ENCODE measurements at regions not wholly inside any gene's neighbourhood (a gene's known extent, or its start where the extent isn't known, plus 50 kb on each side); places are given as distances from the start of the nearest gene placed in this dataset.

- DNase-seq: no peak
- Mint-ChIP-seq H3K9me3 (peaks cover 31% of the 10 kb centered on the region), H3K27ac (no peak overlapping the region), H3K4me3 (no peak overlapping the region), H3K27me3 (no peaks in the 10 kb centered on the region), H3K4me1 (peaks cover 13% of the 10 kb centered on the region), H3K36me3 (ENCODE audit: low read depth) (peaks cover 57% of the 10 kb centered on the region)
- POLR2A ChIA-PET: no interaction called here
- CTCF ChIA-PET: no interaction called here
Observed at GRCh38 chr4:123042095-123042494, 119.7 kb upstream of the NUDT6 start.

- Mint-ChIP-seq H3K27me3 (no peaks in the 10 kb centered on the region), H3K9me3 (peaks cover 37% of the 10 kb centered on the region), H3K36me3 (ENCODE audit: low read depth) (peaks cover 64% of the 10 kb centered on the region), H3K4me3 (no peak overlapping the region), H3K4me1 (peaks cover 11% of the 10 kb centered on the region), H3K27ac (no peak overlapping the region)
- no peak for DNase-seq
- ChIA-PET CTCF (interaction anchor here (0.7 kb wide), 1 partner anchor 9 kb away, joined by 3 read pairs; no protein-coding TSS in a partner anchor), POLR2A (no interaction called here)
Observed at GRCh38 chr4:123043013-123043412, 120.6 kb upstream of the NUDT6 start.

GRCh38 chr4:123043793-123044425 lies 121.5 kb upstream of the NUDT6 start:
- Mint-ChIP-seq H3K4me1 (peaks cover 8% of the 10 kb centered on the region), H3K9me3 (peaks cover 42% of the 10 kb centered on the region), H3K4me3 (no peak overlapping the region), H3K27me3 (no peaks in the 10 kb centered on the region), H3K36me3 (ENCODE audit: low read depth) (peaks cover 66% of the 10 kb centered on the region), H3K27ac (no peak overlapping the region)
- POLR2A ChIA-PET: interaction anchor here (1.0 kb wide), 1 partner anchor 13 kb away, joined by 3 read pairs; no protein-coding TSS in a partner anchor
- CTCF ChIA-PET: no interaction called here
- DNase-seq: no peak

- peaks cover 56% of the 10 kb centered on the region for H3K9me3 Mint-ChIP-seq
- no peak overlapping the region for H3K27ac Mint-ChIP-seq
- DNase-seq: no peak
- no peak overlapping the region for H3K4me3 Mint-ChIP-seq
- H3K4me1 Mint-ChIP-seq: peaks cover 8% of the 10 kb centered on the region
- H3K27me3 Mint-ChIP-seq: no peaks in the 10 kb centered on the region
- CTCF ChIA-PET: no interaction called here
- peaks cover 68% of the 10 kb centered on the region for H3K36me3 Mint-ChIP-seq (ENCODE audit: low read depth)
- POLR2A ChIA-PET: no interaction called here
Observed at GRCh38 chr4:123046096-123046495, 123.7 kb upstream of the NUDT6 start.

GRCh38 chr4:123050018-123050417 lies 127.6 kb upstream of the NUDT6 start:
- no peaks in the 10 kb centered on the region for H3K4me1 Mint-ChIP-seq
- POLR2A ChIA-PET: no interaction called here
- H3K4me3 Mint-ChIP-seq: no peak overlapping the region
- peaks cover 46% of the 10 kb centered on the region for H3K9me3 Mint-ChIP-seq
- peaks cover 67% of the 10 kb centered on the region for H3K36me3 Mint-ChIP-seq (ENCODE audit: low read depth)
- H3K27me3 Mint-ChIP-seq: no peaks in the 10 kb centered on the region
- no peak for DNase-seq
- CTCF ChIA-PET: no interaction called here
- H3K27ac Mint-ChIP-seq: no peak overlapping the region

GRCh38 chr4:123052007-123052406 lies 129.6 kb upstream of the NUDT6 start:
- H3K27me3 Mint-ChIP-seq: no peaks in the 10 kb centered on the region
- H3K4me3 Mint-ChIP-seq: no peak overlapping the region
- peaks cover 62% of the 10 kb centered on the region for H3K36me3 Mint-ChIP-seq (ENCODE audit: low read depth)
- CTCF ChIA-PET: interaction anchor here (0.6 kb wide), 1 partner anchor 9 kb away, joined by 3 read pairs; no protein-coding TSS in a partner anchor
- POLR2A ChIA-PET: no interaction called here
- DNase-seq: no peak
- H3K27ac Mint-ChIP-seq: no peak overlapping the region
- H3K9me3 Mint-ChIP-seq: peaks cover 37% of the 10 kb centered on the region
- H3K4me1 Mint-ChIP-seq: no peaks in the 10 kb centered on the region

GRCh38 chr4:123055943-123056342 lies 133.5 kb upstream of the NUDT6 start:
- H3K27me3 Mint-ChIP-seq: no peaks in the 10 kb centered on the region
- peaks cover 20% of the 10 kb centered on the region for H3K9me3 Mint-ChIP-seq
- H3K4me3 Mint-ChIP-seq: no peak overlapping the region
- no peaks in the 10 kb centered on the region for H3K4me1 Mint-ChIP-seq
- DNase-seq: no peak
- peaks cover 60% of the 10 kb centered on the region for H3K36me3 Mint-ChIP-seq (ENCODE audit: low read depth)
- ChIA-PET CTCF (no interaction called here), POLR2A (no interaction called here)
- H3K27ac Mint-ChIP-seq: no peak overlapping the region

GRCh38 chr4:123060039-123060770 lies 137.8 kb upstream of the NUDT6 start:
- ChIA-PET CTCF (no interaction called here), POLR2A (no interaction called here)
- Mint-ChIP-seq H3K36me3 (ENCODE audit: low read depth) (peaks cover 35% of the 10 kb centered on the region), H3K9me3 (peaks cover 8% of the 10 kb centered on the region), H3K27ac (no peak overlapping the region), H3K4me1 (no peaks in the 10 kb centered on the region), H3K4me3 (no peak overlapping the region), H3K27me3 (no peaks in the 10 kb centered on the region)
- DNase-seq: no peak

GRCh38 chr4:123064390-123064789 lies 142.0 kb upstream of the NUDT6 start:
- Mint-ChIP-seq H3K9me3 (no peaks in the 10 kb centered on the region), H3K36me3 (ENCODE audit: low read depth) (peaks cover 17% of the 10 kb centered on the region), H3K4me3 (no peak overlapping the region), H3K4me1 (no peaks in the 10 kb centered on the region), H3K27ac (no peak overlapping the region), H3K27me3 (no peaks in the 10 kb centered on the region)
- ChIA-PET POLR2A (no interaction called here), CTCF (no interaction called here)
- no peak for DNase-seq

- Mint-ChIP-seq H3K36me3 (ENCODE audit: low read depth) (no peaks in the 10 kb centered on the region), H3K27ac (no peak overlapping the region), H3K4me1 (no peaks in the 10 kb centered on the region), H3K4me3 (no peak overlapping the region), H3K9me3 (no peaks in the 10 kb centered on the region), H3K27me3 (no peaks in the 10 kb centered on the region)
- POLR2A ChIA-PET: no interaction called here
- DNase-seq: no peak
- CTCF ChIA-PET: interaction anchor here (0.6 kb wide), 1 partner anchor 41 kb away, joined by 3 read pairs; no protein-coding TSS in a partner anchor
Observed at GRCh38 chr4:123068081-123068480, 145.7 kb upstream of the NUDT6 start.

- POLR2A ChIA-PET: no interaction called here
- H3K4me1 Mint-ChIP-seq: no peaks in the 10 kb centered on the region
- CTCF ChIA-PET: no interaction called here
- H3K27me3 Mint-ChIP-seq: no peaks in the 10 kb centered on the region
- H3K9me3 Mint-ChIP-seq: no peaks in the 10 kb centered on the region
- no peaks in the 10 kb centered on the region for H3K36me3 Mint-ChIP-seq (ENCODE audit: low read depth)
- H3K27ac Mint-ChIP-seq: no peak overlapping the region
- no peak overlapping the region for H3K4me3 Mint-ChIP-seq
- DNase-seq: no peak
Observed at GRCh38 chr4:123072060-123072459, 149.7 kb upstream of the NUDT6 start.

GRCh38 chr4:123073650-123074049 lies 151.3 kb upstream of the NUDT6 start:
- no peak for DNase-seq
- ChIA-PET CTCF (no interaction called here), POLR2A (no interaction called here)
- Mint-ChIP-seq H3K4me3 (no peak overlapping the region), H3K27me3 (no peaks in the 10 kb centered on the region), H3K9me3 (no peaks in the 10 kb centered on the region), H3K4me1 (no peaks in the 10 kb centered on the region), H3K36me3 (ENCODE audit: low read depth) (no peaks in the 10 kb centered on the region), H3K27ac (no peak overlapping the region)

- Mint-ChIP-seq H3K27ac (no peak overlapping the region), H3K4me3 (no peak overlapping the region), H3K4me1 (no peaks in the 10 kb centered on the region), H3K9me3 (no peaks in the 10 kb centered on the region), H3K36me3 (ENCODE audit: low read depth) (peaks cover 21% of the 10 kb centered on the region), H3K27me3 (no peaks in the 10 kb centered on the region)
- ChIA-PET CTCF (no interaction called here), POLR2A (no interaction called here)
- no peak for DNase-seq
Observed at GRCh38 chr4:123077330-123077729, 154.9 kb upstream of the NUDT6 start.

- H3K4me1 Mint-ChIP-seq: no peaks in the 10 kb centered on the region
- ChIA-PET CTCF (no interaction called here), POLR2A (no interaction called here)
- no peaks in the 10 kb centered on the region for H3K9me3 Mint-ChIP-seq
- H3K36me3 Mint-ChIP-seq (ENCODE audit: low read depth): peaks cover 22% of the 10 kb centered on the region
- H3K4me3 Mint-ChIP-seq: no peak overlapping the region
- no peaks in the 10 kb centered on the region for H3K27me3 Mint-ChIP-seq
- no peak overlapping the region for H3K27ac Mint-ChIP-seq
- DNase-seq: no peak
Observed at GRCh38 chr4:123081971-123082370, 159.6 kb upstream of the NUDT6 start.
